RWPE1 (cell line): ENCODE measurements at regions not wholly inside any gene's neighbourhood (a gene's known extent, or its start where the extent isn't known, plus 50 kb on each side); places are given as distances from the start of the nearest gene placed in this dataset.

Experiments
- CTCF ChIA-PET: fragments of 350-600 bp; sonication (Branson Sonifier 250); formaldehyde crosslinking; extraction: SDS; loops from one replicate; lab custom pipeline; 2021; lab: Yijun Ruan, JAX
- POLR2A ChIA-PET: fragments of 400-600 bp; formaldehyde crosslinking; extraction: SDS; loops from one replicate; lab custom pipeline; 2020; ENCODE audit warnings: antibody characterized with exemption; ENCODE audit not compliant: low non-redundant PET; lab: Yijun Ruan, JAX
- DNase-seq: peaks from one replicate; pipeline ENCODE4 v3.0.0; 2012; ENCODE audit warnings: low spot score
- H3K27ac ChIP-seq: fragments of 450-650 bp; 2 replicates; pipeline ENCODE4 v1.5.1; 2017
- TF ChIP-seq, protein P1 (sequence below): fragments of 450-650 bp; conservative IDR thresholded peaks from 2 replicates; pipeline ENCODE4 v1.5.1; 2017; ENCODE audit warnings: low read depth, mild to moderate bottlenecking

DNA sequence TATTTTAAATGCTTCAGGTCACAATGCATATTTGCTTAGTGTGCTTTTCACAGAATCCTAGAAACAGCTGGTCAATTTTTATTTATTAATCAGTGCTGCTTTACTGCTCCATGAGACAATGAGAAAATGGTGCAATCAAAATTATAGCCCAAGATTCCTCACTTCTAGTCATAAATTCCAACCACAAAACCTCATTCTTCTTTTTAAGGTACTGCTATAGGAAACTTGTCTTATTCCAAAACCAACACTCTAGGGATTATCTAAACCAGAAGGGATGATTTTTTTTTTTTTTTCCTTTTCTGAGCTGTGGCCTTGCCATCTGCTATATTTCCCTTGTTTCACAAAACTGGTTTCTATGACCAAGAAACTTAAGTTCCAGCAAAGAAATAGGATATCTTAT lies 64.0 kb upstream of the SEMA3A start:
- no peak overlapping the region for H3K27ac ChIP-seq
- no peak for DNase-seq
- POLR2A ChIA-PET: no interaction called here
- TF ChIP-seq, protein P1, sequence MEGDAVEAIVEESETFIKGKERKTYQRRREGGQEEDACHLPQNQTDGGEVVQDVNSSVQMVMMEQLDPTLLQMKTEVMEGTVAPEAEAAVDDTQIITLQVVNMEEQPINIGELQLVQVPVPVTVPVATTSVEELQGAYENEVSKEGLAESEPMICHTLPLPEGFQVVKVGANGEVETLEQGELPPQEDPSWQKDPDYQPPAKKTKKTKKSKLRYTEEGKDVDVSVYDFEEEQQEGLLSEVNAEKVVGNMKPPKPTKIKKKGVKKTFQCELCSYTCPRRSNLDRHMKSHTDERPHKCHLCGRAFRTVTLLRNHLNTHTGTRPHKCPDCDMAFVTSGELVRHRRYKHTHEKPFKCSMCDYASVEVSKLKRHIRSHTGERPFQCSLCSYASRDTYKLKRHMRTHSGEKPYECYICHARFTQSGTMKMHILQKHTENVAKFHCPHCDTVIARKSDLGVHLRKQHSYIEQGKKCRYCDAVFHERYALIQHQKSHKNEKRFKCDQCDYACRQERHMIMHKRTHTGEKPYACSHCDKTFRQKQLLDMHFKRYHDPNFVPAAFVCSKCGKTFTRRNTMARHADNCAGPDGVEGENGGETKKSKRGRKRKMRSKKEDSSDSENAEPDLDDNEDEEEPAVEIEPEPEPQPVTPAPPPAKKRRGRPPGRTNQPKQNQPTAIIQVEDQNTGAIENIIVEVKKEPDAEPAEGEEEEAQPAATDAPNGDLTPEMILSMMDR: no peak
- CTCF ChIA-PET: no interaction called here

DNA sequence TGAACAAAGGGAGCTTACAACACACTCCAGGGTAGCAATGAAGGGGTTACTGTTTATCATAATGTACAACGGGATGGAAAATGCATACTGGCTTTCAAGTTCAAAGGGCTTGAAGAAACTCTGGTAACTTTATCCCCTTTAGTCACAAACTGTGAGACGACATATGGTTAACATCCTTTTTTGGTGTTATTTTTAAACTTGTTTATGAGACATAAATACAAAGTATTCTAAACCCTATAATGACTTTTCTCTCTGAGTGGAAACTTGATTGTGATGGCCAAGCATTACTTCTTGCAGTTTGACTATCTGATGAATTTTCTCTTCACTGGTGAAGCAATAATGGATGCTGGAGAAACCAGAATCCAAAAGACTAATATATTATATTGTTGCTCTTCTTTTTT lies 62.0 kb upstream of the SEMA3A start:
- TF ChIP-seq, protein P1: no peak
- POLR2A ChIA-PET: no interaction called here
- DNase-seq: no peak
- CTCF ChIA-PET: interaction anchor here (0.6 to 0.7 kb wide), 2 partner anchors 108 to 196 kb away, joined by 4 to 6 read pairs; no protein-coding TSS in a partner anchor
- no peak overlapping the region for H3K27ac ChIP-seq

DNA sequence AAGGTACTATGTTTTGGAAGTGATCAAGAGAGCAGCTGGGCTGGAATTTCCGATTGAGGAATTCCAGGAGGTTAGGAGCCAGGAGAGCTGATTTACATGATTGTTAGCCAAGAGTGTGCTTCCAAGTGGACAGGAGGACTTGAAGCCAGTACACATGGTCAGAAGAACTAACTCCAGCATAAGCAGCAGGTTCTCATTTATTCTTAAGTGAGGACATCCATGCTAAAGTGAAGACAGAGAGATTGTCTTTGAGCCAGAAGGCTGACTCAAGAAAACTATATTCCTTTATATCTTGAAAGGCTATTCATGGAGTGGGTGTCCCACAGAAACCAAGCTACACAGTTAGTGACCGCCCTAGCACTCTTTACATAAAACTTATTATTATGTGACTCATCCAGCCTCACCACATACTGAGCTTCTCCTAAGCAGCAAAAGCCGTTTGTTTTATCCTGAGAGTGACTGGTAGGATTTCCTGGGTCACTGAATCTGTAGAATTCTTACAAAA lies 56.7 kb upstream of the SEMA3A start:
- ChIA-PET POLR2A (no interaction called here), CTCF (interaction anchor here (0.7 to 1.1 kb wide), 3 partner anchors 14 to 193 kb away, joined by 3 to 5 read pairs (median 3); no protein-coding TSS in a partner anchor)
- TF ChIP-seq, protein P1: no peak
- no peak overlapping the region for H3K27ac ChIP-seq
- no peak for DNase-seq

DNA sequence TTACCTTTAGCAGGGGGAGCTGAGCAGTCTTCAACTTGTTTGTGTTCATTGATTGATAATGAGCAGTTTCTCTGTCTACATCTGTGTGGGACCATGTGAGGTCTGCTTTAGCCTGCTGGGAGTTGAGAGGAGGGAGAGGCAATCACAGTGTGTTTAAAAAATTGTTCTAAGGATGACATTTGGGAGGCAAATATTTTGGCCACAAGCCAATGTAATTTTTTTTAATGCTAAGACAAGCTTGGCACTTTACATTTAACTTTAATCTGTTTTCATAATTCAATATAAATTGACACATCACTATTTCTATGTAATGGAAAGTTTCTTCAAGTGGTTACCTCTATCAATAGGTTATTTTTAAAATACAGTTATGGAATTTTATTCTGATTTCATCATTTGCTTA lies 55.9 kb upstream of the SEMA3A start:
- no peak overlapping the region for H3K27ac ChIP-seq
- TF ChIP-seq, protein P1: no peak
- DNase-seq: no peak
- CTCF ChIA-PET: interaction anchor here (0.7 to 1.1 kb wide), 3 partner anchors 13 to 194 kb away, joined by 3 to 5 read pairs (median 3); no protein-coding TSS in a partner anchor
- POLR2A ChIA-PET: no interaction called here

- TF ChIP-seq, protein P1: no peak
- CTCF ChIA-PET: no interaction called here
- no peak overlapping the region for H3K27ac ChIP-seq
- POLR2A ChIA-PET: no interaction called here
- no peak for DNase-seq
Observed at GRCh38 chr7:84249656-84250055, 55.1 kb upstream of the SEMA3A start.

GRCh38 chr7:84248843-84249242 lies 54.3 kb upstream of the SEMA3A start:
- POLR2A ChIA-PET: no interaction called here
- CTCF ChIA-PET: no interaction called here
- no peak overlapping the region for H3K27ac ChIP-seq
- DNase-seq: no peak
- TF ChIP-seq, protein P1: no peak
